GM20431 (cell line): ENCODE measurements at regions not wholly inside any gene's neighbourhood (a gene's known extent, or its start where the extent isn't known, plus 50 kb on each side); places are given as distances from the start of the nearest gene placed in this dataset.
"Not testable (repeated sequence)": the region's sequence is repeated elsewhere in the genome, so short reads cannot be mapped to it uniquely, and the experiment has no call there.

Source experiments
- in situ Hi-C: fragments of 300-500 bp; cut with MseI, MboI; formaldehyde crosslinking; loops from one replicate; pipeline ENCODE4 v1.15.0; 2020; ENCODE audit warnings: low sequenced_read_pairs; ENCODE audit not compliant: unreplicated experiment

DNA sequence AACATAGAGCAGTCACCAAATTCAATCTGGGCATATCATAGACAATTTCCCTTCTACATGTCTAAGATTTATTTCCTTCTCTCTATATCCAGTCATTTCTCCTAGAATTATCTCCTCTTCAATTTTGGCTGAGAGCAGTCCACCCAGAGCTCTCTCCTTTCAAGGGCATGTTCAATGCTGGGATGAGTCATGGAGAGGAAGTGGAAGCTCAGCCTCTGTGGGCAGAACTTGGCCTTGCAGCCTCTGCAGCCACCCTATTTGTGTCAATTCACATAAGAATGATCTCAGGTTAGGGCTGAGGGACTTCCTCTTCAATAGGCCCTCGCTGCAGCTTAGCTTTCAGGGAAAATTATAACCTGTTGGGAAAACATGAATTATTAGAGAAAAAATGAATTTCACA lies 560.8 kb downstream of the POM121L12 start:
- in situ Hi-C loops, result no loop called here

DNA sequence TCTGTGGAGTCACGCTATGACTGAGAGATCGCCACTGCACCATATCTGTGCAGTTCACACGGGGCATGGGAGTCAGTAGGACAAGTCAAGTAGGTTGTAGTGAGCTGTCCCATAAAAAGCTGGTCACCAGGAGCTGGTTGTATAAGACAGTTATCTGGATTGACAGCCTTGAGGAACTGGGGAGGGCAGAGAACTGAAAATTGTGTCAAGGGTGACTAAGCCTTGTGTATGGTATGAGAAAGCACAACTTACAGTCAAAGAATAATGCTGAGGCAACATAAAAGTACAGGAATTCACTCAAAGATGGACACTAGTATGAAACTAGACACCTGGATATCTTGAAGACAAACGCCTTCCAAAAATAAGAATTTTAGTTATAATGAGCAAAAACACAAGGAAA lies 564.9 kb downstream of the POM121L12 start:
- in situ Hi-C loops, result no loop called here

DNA sequence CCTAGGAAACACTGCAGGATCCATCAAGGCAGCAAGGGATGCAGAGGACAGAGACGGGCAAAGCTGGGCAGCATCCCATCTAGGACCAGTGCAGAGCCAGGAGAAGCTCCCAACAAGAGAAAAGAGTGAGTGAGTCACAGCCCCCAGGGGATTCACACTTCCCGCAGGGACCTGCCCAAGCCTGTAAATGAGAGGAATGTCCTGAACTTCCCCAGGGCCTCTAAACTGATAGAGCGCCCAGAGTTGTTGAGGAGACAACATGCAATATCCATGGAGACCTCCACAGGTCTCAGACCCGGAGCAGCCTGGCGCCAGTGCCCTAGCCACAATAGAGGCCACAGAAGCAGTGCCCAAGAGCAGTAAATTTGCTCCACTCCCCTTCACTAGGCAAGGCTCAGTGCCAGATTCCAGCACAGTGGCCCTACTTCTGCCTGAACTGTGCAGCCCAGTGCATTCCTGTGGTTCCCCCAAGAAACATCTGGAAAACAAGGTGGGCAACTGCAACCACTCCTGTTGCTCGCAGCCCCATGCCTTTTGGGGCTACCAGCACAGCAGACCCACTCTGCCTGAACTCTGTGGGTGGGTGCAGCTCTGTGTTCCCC lies 567.5 kb downstream of the POM121L12 start:
- in situ Hi-C loops, result no loop called here

DNA sequence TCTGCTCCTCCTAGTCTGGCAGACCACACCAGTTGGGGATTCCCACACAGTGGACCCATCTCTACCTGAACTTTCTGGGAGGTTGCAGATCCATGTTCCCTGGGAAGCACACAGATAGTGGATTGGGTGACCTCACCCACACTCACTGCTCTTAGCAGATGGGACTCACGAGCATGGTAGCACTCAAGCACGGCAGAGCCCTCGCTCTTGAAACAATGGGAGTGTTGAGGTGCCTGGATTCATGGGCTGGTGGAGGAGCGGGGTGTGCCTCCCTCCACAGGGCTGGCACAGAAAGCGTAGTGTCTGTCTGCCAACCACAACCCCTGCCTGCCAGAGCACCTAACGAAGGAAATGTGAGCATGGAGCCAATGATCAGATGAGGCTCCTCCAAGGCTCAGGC lies 568.0 kb downstream of the POM121L12 start:
- in situ Hi-C loops, result no loop called here

DNA sequence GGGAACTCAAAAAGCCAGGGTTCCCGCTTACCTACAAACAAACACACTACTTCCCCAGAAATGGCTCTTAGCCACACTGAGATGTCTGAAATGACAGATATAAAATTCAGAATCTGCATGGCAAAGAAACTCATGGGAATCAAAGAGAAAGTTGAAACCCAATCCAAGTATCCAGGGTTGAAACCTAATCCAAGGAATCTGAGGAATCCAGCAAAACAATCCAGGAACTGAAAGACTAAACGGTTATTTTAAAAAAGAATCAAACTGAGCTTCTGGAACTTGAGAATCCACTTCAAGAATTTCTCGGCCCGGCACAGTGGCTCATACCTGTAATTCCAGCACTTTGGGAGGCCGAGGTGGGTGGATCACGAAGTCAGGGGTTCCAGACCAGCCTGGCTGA lies 568.8 kb downstream of the POM121L12 start:
- in situ Hi-C loops, result no loop called here

DNA sequence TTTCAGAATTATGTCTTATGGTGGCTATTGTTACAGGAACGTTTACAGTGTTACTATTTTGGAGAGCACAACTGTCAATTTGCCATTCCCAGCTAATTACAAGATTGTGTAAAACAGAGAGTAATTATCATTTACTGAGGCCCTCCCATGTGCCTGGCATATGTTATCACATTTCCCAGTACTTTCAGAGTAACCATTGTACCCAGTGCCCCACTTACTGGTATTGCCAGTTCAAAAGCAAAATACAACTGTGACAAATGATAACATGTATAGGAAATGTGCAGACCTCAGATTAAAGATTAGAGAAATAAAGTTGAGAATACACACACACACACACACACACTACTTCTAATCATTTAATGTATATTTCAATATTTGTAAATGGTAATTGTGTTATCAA lies 572.5 kb downstream of the POM121L12 start:
- in situ Hi-C loops, result no loop called here

DNA sequence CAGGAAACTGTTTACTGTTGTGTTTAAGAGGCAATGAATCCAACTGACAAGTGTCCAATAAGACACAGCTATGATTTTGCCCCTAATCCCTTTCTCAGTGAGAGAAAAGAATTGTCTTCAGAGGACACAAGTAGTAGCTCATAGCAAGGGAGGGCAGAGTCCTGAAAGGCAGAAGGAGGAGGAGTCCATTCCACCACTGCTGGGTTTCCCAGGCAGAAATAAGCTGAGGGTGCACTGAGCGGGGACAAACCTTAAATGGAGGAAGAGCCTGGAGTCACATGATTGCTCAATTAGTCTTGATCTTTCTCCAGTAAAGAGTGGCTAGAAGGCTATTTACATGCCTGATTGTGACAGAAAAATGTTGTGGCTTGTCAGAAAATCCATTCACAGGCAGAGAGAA lies 573.8 kb downstream of the POM121L12 start:
- in situ Hi-C loops, result no loop called here

DNA sequence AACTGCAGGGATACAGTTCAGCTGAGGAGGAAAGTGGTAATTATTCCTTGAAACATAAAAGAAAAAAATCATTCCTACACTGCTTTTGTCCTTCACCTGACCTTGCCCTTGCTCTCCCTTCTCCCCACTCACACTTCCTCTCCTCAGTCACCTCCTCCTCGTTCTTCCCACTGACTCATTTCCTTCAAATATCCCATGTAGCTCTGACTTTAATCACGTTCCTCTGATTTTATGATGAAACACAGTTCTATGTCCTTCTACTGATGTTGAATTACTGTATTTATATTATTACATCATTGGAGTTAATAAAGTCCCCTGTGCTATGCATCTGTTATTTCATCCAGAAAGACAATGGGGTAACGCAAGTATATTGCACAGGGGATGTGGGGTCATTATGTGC lies 575.6 kb downstream of the POM121L12 start:
- in situ Hi-C loops, result no loop called here

DNA sequence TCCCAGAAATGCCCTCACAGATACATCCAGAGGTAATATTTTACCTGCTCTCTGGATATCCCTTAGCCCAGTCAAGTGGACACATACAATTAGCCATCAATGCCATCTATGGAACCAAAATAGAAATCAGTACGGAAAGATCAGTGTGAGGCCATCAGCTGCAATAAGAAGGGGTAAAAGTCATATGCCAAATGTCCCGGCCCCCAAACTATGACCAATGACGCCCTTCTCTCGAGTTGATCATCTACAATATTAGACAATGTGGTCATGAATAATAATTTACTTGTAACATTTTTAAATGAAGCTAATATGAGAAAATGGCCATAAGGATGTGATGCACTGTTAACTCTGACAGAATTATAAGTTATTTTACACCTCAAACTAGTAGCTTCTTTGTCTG lies 588.9 kb downstream of the POM121L12 start:
- in situ Hi-C loops, result no loop called here

DNA sequence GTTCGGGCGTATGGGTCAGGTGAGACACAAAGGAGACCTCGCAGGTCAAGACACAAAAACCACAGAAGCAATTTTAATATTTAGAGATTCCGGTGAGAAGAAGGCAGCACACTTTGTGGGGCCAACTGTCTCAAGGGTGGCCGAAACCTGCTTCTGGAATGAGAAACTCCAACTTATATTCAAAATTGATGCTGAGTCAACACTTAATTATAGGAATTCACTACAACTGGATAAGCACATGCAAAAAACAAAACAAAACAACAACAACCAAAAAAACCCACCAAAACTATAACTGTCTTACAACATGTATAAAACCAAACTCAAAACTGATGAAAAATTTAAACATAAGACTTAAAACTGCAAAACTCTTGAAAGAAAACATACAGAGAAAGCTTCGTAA lies 593.3 kb downstream of the POM121L12 start:
- in situ Hi-C loops, result no loop called here

DNA sequence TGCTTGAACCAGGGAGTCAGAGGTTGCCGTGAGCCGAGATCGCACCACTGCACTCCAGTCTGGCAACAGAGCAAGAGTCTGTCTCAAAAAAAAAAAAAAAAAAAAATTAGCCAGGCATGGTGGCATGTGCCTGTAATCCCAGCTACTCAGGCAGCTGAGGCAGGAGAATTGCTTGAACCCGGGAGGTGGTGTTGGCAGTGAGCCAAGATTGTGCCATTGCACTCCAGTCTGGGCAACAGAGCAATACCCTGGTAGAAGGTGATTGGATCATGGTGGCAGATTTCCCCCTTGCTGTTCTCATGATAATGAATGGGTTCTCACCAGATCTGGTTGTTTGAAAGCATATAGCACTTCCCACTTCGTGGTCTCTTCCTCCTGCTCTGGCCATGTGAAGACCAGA lies 599.8 kb downstream of the POM121L12 start:
- in situ Hi-C loops, result not testable (repeated sequence)

DNA sequence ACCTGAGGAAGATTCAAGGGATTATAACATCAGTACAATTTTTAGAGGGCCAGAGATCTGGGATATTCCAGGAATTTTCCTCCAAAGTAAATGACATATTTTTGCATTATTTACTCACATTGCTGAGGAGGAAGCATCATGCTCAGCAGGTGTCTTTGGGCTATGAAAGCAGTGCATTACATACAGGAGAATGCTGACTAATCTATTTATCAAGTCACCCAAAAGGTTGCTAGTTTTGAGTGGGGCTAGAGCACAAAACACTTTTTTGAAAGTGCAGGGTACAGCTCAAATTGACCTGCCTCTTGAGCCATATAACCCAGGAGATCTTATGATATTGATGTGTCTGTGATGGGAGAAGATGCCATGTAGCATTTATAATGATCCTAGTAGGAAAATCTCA lies 603.1 kb downstream of the POM121L12 start:
- in situ Hi-C loops, result no loop called here

DNA sequence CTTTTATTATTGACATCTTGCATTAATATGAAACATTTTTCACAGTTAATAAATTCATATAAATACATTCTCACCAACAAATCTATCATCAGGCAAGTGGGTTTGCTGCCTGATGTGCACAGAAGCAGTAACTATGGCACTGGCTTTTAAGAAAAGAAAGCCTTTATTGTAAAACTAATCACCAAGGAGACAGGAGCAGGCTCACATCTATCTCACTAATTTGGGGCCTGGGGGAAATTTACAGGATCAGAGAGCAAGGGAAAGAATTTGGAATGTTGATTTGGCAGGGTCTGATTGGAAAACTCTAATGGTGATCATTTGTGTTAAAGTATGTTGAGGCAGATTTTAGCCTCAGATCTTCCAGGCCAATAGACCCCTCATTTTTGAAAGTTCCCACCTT lies 605.7 kb downstream of the POM121L12 start:
- in situ Hi-C loops, result no loop called here

DNA sequence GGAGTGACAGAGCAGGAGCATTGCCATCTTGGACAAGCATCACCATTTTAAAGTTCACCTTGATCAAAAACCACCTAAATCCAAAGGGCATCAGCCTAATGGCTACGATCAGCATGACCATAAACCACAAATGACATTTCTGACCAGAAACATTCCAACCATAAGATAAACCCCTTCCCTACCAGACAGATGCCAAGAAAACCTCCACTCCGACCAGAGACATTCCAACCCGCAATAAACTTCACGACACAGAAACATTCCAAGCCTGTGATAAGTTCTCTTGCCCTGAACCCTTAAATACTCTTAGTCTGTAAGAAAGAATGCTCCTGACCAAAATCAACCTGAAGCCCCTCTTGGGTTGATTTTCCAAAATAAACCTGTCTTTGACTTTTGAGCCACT lies 606.9 kb downstream of the POM121L12 start:
- in situ Hi-C loops, result no loop called here

DNA sequence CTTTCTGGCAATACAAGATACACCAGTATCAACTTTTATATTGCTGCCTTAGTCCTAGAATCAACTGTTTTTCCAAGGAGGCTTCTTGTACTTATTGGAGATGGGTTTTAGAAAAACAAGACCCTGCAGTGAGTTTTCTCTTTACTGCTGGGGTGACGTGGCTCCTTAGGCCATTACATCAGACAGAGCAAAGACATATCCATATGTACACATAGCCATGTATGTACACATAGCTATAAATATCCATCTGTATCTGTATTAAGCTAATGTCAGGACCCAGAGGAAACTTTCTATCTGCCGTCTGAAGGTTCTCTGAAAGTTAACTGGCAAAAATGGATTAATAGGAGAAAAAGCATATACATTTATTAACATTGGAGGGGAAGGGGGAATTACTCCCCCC lies 607.4 kb downstream of the POM121L12 start:
- in situ Hi-C loops, result no loop called here

DNA sequence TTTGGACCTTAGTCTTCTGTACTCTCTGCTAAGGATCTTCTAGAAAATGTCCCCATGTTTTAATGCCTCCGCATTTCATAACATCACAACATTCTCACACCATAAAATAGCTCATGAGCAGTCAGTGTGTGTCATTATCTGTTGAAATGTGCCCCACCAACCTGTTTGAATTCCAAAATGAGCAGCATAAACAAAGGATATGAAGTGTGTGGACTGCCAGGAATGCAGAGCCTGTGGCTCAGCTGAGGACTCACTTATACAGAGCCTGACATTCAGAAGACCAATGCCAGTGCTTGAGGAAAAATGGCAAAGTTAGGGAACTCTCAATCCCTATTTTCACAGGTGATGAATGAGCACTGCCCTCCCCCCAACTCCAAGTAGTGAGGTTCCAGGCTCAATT lies 621.4 kb downstream of the POM121L12 start:
- in situ Hi-C loops, result no loop called here

DNA sequence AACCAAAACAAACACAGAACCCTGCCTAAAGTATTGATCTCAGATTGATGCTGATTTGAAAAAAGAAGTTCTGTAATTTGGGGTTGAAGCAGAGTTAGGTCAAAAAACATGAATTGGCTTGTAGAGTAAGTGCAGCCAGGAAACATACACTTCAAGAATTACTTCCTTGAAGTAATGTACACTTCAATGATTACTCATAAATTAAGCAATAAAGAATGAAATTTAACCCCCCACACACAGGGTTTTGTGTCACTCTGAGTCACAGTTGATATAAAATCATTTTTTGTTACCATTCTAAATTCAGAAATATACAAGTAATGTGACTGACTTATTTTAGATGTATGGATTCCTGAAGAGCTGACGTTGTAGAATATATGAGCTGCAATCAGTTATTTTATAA lies 622.2 kb downstream of the POM121L12 start:
- in situ Hi-C loops, result no loop called here

DNA sequence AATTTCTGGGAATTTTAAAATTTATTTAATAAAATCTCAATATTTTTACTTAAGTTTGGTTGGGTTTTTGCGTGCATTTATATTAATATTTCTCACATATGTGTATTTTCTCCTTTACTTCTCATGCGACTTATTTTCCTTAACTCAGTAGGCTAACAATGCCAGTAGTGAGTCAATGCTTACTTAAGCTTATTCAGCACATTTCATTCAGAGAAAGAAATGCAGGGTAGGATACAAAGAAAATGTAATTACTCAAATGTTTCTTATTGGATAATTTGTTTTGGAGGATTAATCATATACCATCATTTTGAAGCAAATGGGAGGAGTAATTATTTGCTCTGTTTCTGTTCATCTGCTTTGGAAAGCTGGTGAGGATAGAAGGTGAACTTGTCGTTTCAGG lies 623.5 kb downstream of the POM121L12 start:
- in situ Hi-C loops, result no loop called here

DNA sequence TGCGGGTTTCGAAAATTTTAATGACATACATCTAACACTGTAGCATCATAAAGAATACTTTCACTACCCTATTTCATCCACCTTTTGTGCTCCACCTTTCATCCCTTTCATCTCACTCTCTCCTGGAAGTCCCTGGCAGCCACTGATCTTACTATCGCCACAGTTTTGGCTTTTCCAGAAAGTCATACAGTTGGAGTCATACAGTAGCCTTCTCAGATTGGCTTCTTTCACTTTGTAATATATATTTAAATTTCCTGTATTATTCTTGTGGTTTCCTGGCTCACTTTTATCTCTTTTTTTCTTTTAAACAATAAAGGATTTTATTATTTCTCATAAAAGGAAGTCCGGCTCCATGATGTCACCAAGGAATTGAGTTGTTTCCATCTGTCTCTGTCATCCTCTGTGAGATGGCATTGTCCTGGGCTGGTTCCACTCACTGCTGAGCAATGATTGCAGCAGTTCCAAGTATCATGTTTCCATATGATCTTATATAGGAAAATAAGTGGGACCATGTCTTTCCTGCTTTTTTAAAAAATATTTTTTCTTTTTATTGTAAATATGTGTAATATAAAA lies 626.3 kb downstream of the POM121L12 start:
- in situ Hi-C loops, result no loop called here

DNA sequence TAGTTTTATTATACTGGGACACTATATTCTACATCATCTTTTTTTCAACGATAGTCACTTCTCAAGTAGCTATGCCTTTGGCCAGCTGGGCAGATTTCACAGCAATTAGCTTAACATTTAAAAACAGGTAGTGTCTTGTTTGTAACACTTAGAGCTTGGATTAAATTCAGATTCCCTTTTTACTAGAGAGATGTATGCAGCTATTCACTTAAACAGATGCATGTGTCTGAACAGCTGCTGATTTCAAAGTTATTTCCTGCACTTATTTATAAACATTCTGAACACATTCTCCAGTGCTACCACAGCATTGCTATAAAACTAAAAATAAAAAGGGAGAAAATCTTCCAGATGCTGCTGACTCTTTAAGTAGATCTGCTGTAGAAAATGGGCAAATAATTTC lies 637.2 kb downstream of the POM121L12 start:
- in situ Hi-C loops, result no loop called here

DNA sequence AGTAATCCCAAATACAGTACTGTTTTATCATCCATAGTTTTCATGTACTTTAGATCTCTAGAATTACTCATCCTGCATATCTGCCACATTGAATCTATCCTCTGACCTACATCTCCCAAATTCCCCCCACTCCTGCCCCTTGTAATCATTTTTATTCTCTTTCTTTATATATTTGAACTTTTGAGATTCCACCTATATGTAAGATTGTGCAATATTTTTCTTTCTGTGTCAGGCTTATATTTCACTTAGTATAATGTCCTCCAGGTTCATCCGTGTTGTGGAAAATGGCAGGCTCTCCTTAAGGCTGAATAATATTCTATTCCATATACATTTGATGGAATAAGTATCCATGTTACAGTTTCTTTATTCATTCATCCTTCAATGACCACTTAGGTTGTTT lies 640.4 kb downstream of the POM121L12 start:
- in situ Hi-C loops, result no loop called here

DNA sequence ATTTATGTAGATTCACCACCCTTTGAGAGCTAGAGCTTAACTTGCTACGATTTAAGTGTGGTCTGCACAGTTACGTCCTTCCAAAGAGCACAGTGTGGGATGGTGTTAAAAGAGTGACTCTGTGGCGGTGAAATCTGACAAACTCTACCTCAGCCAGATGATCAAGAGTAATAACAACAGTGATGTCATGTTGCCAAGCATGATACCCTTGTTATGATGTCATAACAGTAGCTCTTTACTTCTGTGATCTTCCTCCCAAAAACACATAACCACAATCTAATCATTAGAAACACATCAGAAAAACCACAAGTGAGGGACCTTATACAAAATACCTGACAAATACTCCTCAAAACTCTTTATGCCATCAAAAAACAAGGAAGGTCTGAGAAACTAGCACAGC lies 649.3 kb downstream of the POM121L12 start:
- in situ Hi-C loops, result no loop called here
